HCT116 (cell line): ENCODE measurements at regions not wholly inside any gene's neighbourhood (a gene's known extent, or its start where the extent isn't known, plus 50 kb on each side); places are given as distances from the start of the nearest gene placed in this dataset.

Source experiments
- ATAC-seq: fragments of 200-7000 bp; cut with Tn5 transposase; 2 replicates; pipeline ENCODE4 v1.9.1; 2020; ENCODE audit warnings: mild to moderate bottlenecking, moderate library complexity
- BruUV-seq: library from RNA; stranded (reverse); fragments of 400-500 nt; replicated peaks from 2 replicates; lab custom pipeline; 2021; lab: Mats Ljungman, UMichigan
- CTCF ChIA-PET: fragments of 300-600 bp; sonication (Branson Sonifier 250); formaldehyde crosslinking; loops from one replicate; lab custom pipeline; 2021; ENCODE audit warnings: antibody characterized with exemption; lab: Charles Lee
- POLR2A ChIA-PET: fragments of 300-600, 350-600 bp; sonication (Branson Sonifier 250); formaldehyde crosslinking; loops from one replicate; lab custom pipeline; 2021; ENCODE audit warnings: antibody characterized with exemption; lab: Charles Lee
- RAD21 ChIA-PET, 2 experiments: fragments of 300-600 bp; sonication (Branson Sonifier 250); formaldehyde crosslinking; loops; one replicate each; lab custom pipeline; 2023; ENCODE audit warnings: low total read pairs in 2 of 2; ENCODE audit not compliant: uncharacterized antibody in 2 of 2, unreplicated experiment in 2 of 2, low non-redundant PET in 1 of 2; lab: Charles Lee
- DNase-seq: peaks from one replicate; pipeline ENCODE4 v3.0.0-alpha.2; 2010; ENCODE audit warnings: low read depth, low spot score
- H2AFZ ChIP-seq: fragments of 200-600 bp; shearing (Covaris generic), sonication (generic); 2 replicates; pipeline ENCODE4 v1.6.1; 2017; ENCODE audit warnings: low read depth, mixed run types, mixed read lengths, antibody characterized with exemption, low read length; ENCODE audit not compliant: poor library complexity, severe bottlenecking
- H3K27ac ChIP-seq: 2 replicates; pipeline ENCODE4 v1.5.1; 2012; ENCODE audit warnings: low read depth, low read length
- H3K27me3 ChIP-seq: fragments of 200-600 bp; sonication (generic); 2 replicates; pipeline ENCODE4 v1.6.1; 2016; ENCODE audit warnings: mixed run types, low read length, mixed read lengths; ENCODE audit not compliant: insufficient read depth
- H3K36me3 ChIP-seq, 2 experiments: fragments of 200-500 bp in 1 of 2; fragments of 200-600 bp in 1 of 2; sonication (Bioruptor generic) in 1 of 2; sonication (generic) in 1 of 2; 2 replicates each; pipeline versions ENCODE4 v1.5.1 to v1.6.1; 2014 to 2016; ENCODE audit warnings: low read length in 2 of 2, inconsistent platforms in 1 of 2, mixed read lengths in 1 of 2, mixed run types in 1 of 2; ENCODE audit not compliant: insufficient read depth in 2 of 2, control insufficient read depth in 1 of 2
- H3K4me1 ChIP-seq, 2 experiments: fragments of 200-600 bp in 1 of 2; sonication (generic) in 1 of 2; 2 replicates each; pipeline versions ENCODE4 v1.5.1 to v1.6.1; 2012 to 2017; ENCODE audit warnings: low read length in 2 of 2, inconsistent platforms in 1 of 2, mild to moderate bottlenecking in 1 of 2, mixed read lengths in 1 of 2, mixed run types in 1 of 2, moderate library complexity in 1 of 2; ENCODE audit not compliant: insufficient read depth in 2 of 2, control insufficient read depth in 1 of 2
- H3K4me2 ChIP-seq: fragments of 200-600 bp; sonication (generic); 2 replicates; pipeline ENCODE4 v1.6.1; 2017; ENCODE audit warnings: mixed run types, low read length, mixed read lengths
- H3K4me3 ChIP-seq, 2 experiments: fragments of 200-600 bp in 1 of 2; sonication (generic) in 1 of 2; replicated peaks in 1 of 2; 2 replicates each; pipeline ENCODE4 v1.5.1; 2011 to 2016; ENCODE audit warnings: low read length in 2 of 2, control low read depth in 1 of 2, low read depth in 1 of 2, mild to moderate bottlenecking in 1 of 2, mixed read lengths in 1 of 2, mixed run types in 1 of 2
- H3K79me2 ChIP-seq: fragments of 200-600 bp; sonication (generic); 2 replicates; pipeline ENCODE4 v1.6.1; 2017; ENCODE audit warnings: mild to moderate bottlenecking, mixed run types, low read length, moderate library complexity, mixed read lengths; ENCODE audit not compliant: insufficient read depth
- H3K9ac ChIP-seq: fragments of 200-600 bp; sonication (generic); 2 replicates; pipeline ENCODE4 v1.6.1; 2016; ENCODE audit warnings: low read length, mixed read lengths
- H3K9me2 ChIP-seq: fragments of 200-600 bp; sonication (generic), shearing (Covaris generic); 2 replicates; pipeline ENCODE4 v1.6.1; 2017; ENCODE audit warnings: mixed run types, mild to moderate bottlenecking, moderate library complexity; ENCODE audit not compliant: insufficient read depth
- H3K9me3 ChIP-seq, 2 experiments: fragments of 200-500 bp in 1 of 2; fragments of 200-600 bp in 1 of 2; sonication (Bioruptor generic) in 1 of 2; sonication (generic) in 1 of 2; 2 replicates each; pipeline ENCODE4 v1.6.1; 2014 to 2017; ENCODE audit warnings: low read length in 2 of 2, mixed read lengths in 2 of 2, inconsistent platforms in 1 of 2, low read depth in 1 of 2, mild to moderate bottlenecking in 1 of 2, mixed run types in 1 of 2, moderate library complexity in 1 of 2; ENCODE audit not compliant: control insufficient read depth in 1 of 2, insufficient read depth in 1 of 2
- H4K20me1 ChIP-seq: fragments of 200-600 bp; sonication (generic), shearing (Covaris generic); 2 replicates; pipeline ENCODE4 v1.6.1; 2017; ENCODE audit warnings: mixed run types, mild to moderate bottlenecking, moderate library complexity; ENCODE audit not compliant: insufficient read depth
- ATF3 ChIP-seq: IDR thresholded peaks from 2 replicates; pipeline ENCODE4 v1.6.1; 2012
- ELF1 ChIP-seq: IDR thresholded peaks from 2 replicates; pipeline ENCODE4 v1.6.1; 2012; ENCODE audit warnings: low read depth, borderline replicate concordance
- EZH2 ChIP-seq: fragments of 200-600 bp; sonication (generic); IDR thresholded peaks from 2 replicates; pipeline ENCODE4 v1.6.1; 2017; ENCODE audit warnings: antibody characterized with exemption, mixed run types
- JUND ChIP-seq: IDR thresholded peaks from 2 replicates; pipeline ENCODE4 v1.6.1; 2012
- RAD21 ChIP-seq: IDR thresholded peaks from 2 replicates; pipeline ENCODE4 v1.6.1; 2012; ENCODE audit warnings: low read depth, mild to moderate bottlenecking
- SRF ChIP-seq: IDR thresholded peaks from 2 replicates; pipeline ENCODE4 v1.6.1; 2012; ENCODE audit warnings: low read depth
- ZFX ChIP-seq: fragments of 450-650 bp; IDR thresholded peaks from 2 replicates; pipeline ENCODE4 v1.6.1; 2017
- ZNF274 ChIP-seq: fragments of 200-500 bp; sonication (Bioruptor generic); IDR thresholded peaks from 2 replicates; pipeline ENCODE4 v1.6.1; 2014; ENCODE audit warnings: mild to moderate bottlenecking, low read depth, low read length, inconsistent platforms
- intact Hi-C: fragments of 100-400 bp; cut with micrococcal nuclease; formaldehyde crosslinking; loops from 2 replicates; pipeline ENCODE4 v1.10.0; 2022

- Histone ChIP-seq H3K27ac (no peak overlapping the region), H3K4me2 (no peak overlapping the region), H3K4me1 (no peaks in the 10 kb centered on the region), H3K9ac (no peak overlapping the region), H3K9me2 (no peaks in the 10 kb centered on the region), H3K9me3 (no peaks in the 10 kb centered on the region; a peak in 1 of 4 replicates), H2AFZ (no peak overlapping the region), H3K4me3 (no peak overlapping the region), H3K36me3 (no peaks in the 10 kb centered on the region), H4K20me1 (no peaks in the 10 kb centered on the region), H3K79me2 (no peaks in the 10 kb centered on the region), H3K27me3 (no peaks in the 10 kb centered on the region)
- ChIA-PET POLR2A (no interaction called here), CTCF (no interaction called here), RAD21 (no interaction called here)
- DNase-seq (no peak), ATAC-seq (no peak)
- no TSS peak for BruUV-seq
- TF ChIP-seq ATF3 (no peak), ZNF274 (no peak), RAD21 (no peak), JUND (no peak), ZFX (no peak), SRF (no peak)
- intact Hi-C loops = no loop called here
Measured at GRCh38 chr18:56309104-56309503, 329.3 kb downstream of the TXNL1 start.

- DNase-seq (no peak), ATAC-seq (no peak)
- BruUV-seq = no TSS peak
- TF ChIP-seq RAD21 (no peak), ELF1 (no peak), JUND (no peak), ATF3 (no peak), ZNF274 (no peak), EZH2 (no peak)
- Histone ChIP-seq H3K9me2 (no peaks in the 10 kb centered on the region), H3K36me3 (no peaks in the 10 kb centered on the region), H3K9me3 (no peaks in the 10 kb centered on the region), H3K4me2 (no peak overlapping the region), H3K79me2 (no peaks in the 10 kb centered on the region), H3K27me3 (no peaks in the 10 kb centered on the region), H3K4me3 (no peak overlapping the region), H4K20me1 (no peaks in the 10 kb centered on the region), H2AFZ (no peak overlapping the region), H3K27ac (no peak overlapping the region), H3K4me1 (no peaks in the 10 kb centered on the region), H3K9ac (no peak overlapping the region)
- ChIA-PET RAD21 (no interaction called here), CTCF (no interaction called here), POLR2A (no interaction called here)
- intact Hi-C loops = no loop called here
Measured at GRCh38 chr18:56307354-56308170, 330.8 kb downstream of the TXNL1 start.
